Endodermal cell (in vitro differentiated cells): ENCODE measurements at regions not wholly inside any gene's neighbourhood (a gene's known extent, or its start where the extent isn't known, plus 50 kb on each side); places are given as distances from the start of the nearest gene placed in this dataset.

Source experiments
- DNase-seq: peaks from one replicate; pipeline ENCODE4 v3.0.0-alpha.2; 2017
- H3K27ac ChIP-seq: 2 replicates; pipeline ENCODE4 v1.5.1; 2013; ENCODE audit warnings: mild to moderate bottlenecking, low read depth, low read length, moderate library complexity
- H3K27me3 ChIP-seq: 2 replicates; pipeline ENCODE4 v1.6.1; 2013; ENCODE audit warnings: mild to moderate bottlenecking, low read length, moderate library complexity; ENCODE audit not compliant: insufficient read depth, control insufficient read depth, poor library complexity, severe bottlenecking
- H3K36me3 ChIP-seq: 2 replicates; pipeline ENCODE4 v1.7.0; 2013; ENCODE audit warnings: mild to moderate bottlenecking, low read length, moderate library complexity; ENCODE audit not compliant: control insufficient read depth, insufficient read depth
- H3K4me1 ChIP-seq: one replicate; pipeline ENCODE4 v1.7.0; 2013; ENCODE audit warnings: low read length; ENCODE audit not compliant: control insufficient read depth, insufficient read depth
- H3K4me3 ChIP-seq: 2 replicates; pipeline ENCODE4 v1.5.1; 2013; ENCODE audit warnings: mild to moderate bottlenecking, low read length, moderate library complexity
- H3K9ac ChIP-seq: 2 replicates; pipeline ENCODE4 v1.6.1; 2013; ENCODE audit warnings: mild to moderate bottlenecking, low read length, moderate library complexity; ENCODE audit not compliant: poor library complexity, severe bottlenecking; ENCODE audit errors: extremely low read depth
- H3K9me3 ChIP-seq: 2 replicates; pipeline ENCODE4 v1.6.1; 2013; ENCODE audit warnings: mild to moderate bottlenecking, low read length, moderate library complexity; ENCODE audit not compliant: control insufficient read depth
- H3K27ac Mint-ChIP-seq: 2 replicates; pipeline ENCODE4 v1.8.0; 2020; ENCODE audit warnings: mixed read lengths
- H3K27me3 Mint-ChIP-seq: 2 replicates; pipeline ENCODE4 v1.8.0; 2021; ENCODE audit warnings: mild to moderate bottlenecking, mixed read lengths; ENCODE audit not compliant: insufficient read depth
- H3K36me3 Mint-ChIP-seq: 2 replicates; pipeline ENCODE4 v1.8.0; 2020; ENCODE audit warnings: low read depth, mixed read lengths
- H3K4me1 Mint-ChIP-seq: 2 replicates; pipeline ENCODE4 v1.8.0; 2020; ENCODE audit warnings: mixed read lengths
- H3K4me3 Mint-ChIP-seq: 2 replicates; pipeline ENCODE4 v1.8.0; 2020; ENCODE audit warnings: mild to moderate bottlenecking, moderate library complexity, mixed read lengths
- H3K9me3 Mint-ChIP-seq: 2 replicates; pipeline ENCODE4 v1.8.0; 2020; ENCODE audit warnings: mild to moderate bottlenecking, mixed read lengths
- WGBS, 2 experiments: methylation state at CpG; one replicate each; pipeline versions ENCODE4 v1.1.5 to v1.1.7; 2013; ENCODE audit warnings: missing lambda C conversion rate in 2 of 2, mixed read lengths in 1 of 2; ENCODE audit not compliant: insufficient coverage in 1 of 2, insufficient read length in 1 of 2; 5-methylcytosine and 5-hydroxymethylcytosine counted together
- TF ChIP-seq, protein P1 (sequence below): fragments of 200-600 bp; sonication (generic); conservative IDR thresholded peaks from 2 replicates; pipeline ENCODE4 v1.5.0; 2021; ENCODE audit warnings: antibody characterized with exemption, mild to moderate bottlenecking

- H3K4me3 Mint-ChIP-seq: no peak overlapping the region
- peaks cover 10% of the 10 kb centered on the region for H3K9me3 ChIP-seq
- H3K27ac Mint-ChIP-seq: no peak overlapping the region
- no peaks in the 10 kb centered on the region for H3K9me3 Mint-ChIP-seq
- no peak overlapping the region for H3K9ac ChIP-seq
- H3K36me3 ChIP-seq: no peaks in the 10 kb centered on the region
- no peak overlapping the region for H3K4me3 ChIP-seq
- no peaks in the 10 kb centered on the region for H3K4me1 Mint-ChIP-seq
- no peaks in the 10 kb centered on the region for H3K36me3 Mint-ChIP-seq
- DNase-seq: no peak
- TF ChIP-seq, protein P1, sequence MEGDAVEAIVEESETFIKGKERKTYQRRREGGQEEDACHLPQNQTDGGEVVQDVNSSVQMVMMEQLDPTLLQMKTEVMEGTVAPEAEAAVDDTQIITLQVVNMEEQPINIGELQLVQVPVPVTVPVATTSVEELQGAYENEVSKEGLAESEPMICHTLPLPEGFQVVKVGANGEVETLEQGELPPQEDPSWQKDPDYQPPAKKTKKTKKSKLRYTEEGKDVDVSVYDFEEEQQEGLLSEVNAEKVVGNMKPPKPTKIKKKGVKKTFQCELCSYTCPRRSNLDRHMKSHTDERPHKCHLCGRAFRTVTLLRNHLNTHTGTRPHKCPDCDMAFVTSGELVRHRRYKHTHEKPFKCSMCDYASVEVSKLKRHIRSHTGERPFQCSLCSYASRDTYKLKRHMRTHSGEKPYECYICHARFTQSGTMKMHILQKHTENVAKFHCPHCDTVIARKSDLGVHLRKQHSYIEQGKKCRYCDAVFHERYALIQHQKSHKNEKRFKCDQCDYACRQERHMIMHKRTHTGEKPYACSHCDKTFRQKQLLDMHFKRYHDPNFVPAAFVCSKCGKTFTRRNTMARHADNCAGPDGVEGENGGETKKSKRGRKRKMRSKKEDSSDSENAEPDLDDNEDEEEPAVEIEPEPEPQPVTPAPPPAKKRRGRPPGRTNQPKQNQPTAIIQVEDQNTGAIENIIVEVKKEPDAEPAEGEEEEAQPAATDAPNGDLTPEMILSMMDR: no peak
- H3K27me3 Mint-ChIP-seq: peaks cover 6% of the 10 kb centered on the region
- H3K4me1 ChIP-seq: no peaks in the 10 kb centered on the region
- 83 to 86% methylated on average over 13 to 21 of the region's 21 CpGs for WGBS, 2 experiments
- H3K27me3 ChIP-seq: peaks cover 4% of the 10 kb centered on the region
- H3K27ac ChIP-seq: no peak overlapping the region
These were observed 249.7 kb upstream of the C16orf82 start for GRCh38 chr16:26816885-26817571.

DNA sequence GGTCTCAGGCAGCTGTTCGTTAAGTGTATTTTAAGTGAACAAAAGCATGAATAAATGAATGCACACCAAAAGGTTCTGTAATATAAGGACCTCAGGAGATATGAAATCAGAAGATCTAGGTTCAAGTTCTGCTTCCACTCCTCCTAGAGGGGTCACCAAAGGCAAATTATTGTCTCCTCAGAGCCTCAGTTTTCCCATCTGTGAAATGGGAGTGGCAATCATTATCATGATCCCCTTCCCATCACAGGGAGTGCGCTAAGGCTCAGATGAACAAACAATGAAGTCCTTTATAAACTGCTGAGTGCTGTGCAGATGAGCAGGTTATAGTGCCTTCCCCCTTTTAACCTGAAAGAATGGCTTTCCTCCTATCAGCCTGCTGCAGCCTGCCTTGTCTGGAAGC, 248.3 kb upstream of the C16orf82 start:
- Mint-ChIP-seq H3K27me3 (peaks cover 6% of the 10 kb centered on the region), H3K36me3 (no peaks in the 10 kb centered on the region), H3K9me3 (no peaks in the 10 kb centered on the region), H3K27ac (no peak overlapping the region), H3K4me3 (no peak overlapping the region), H3K4me1 (no peaks in the 10 kb centered on the region)
- H3K9ac ChIP-seq: no peak overlapping the region
- WGBS, 2 experiments: 91 to 100% methylated on average over 2 of the region's 2 CpGs
- H3K36me3 ChIP-seq: no peaks in the 10 kb centered on the region
- no peak overlapping the region for H3K27ac ChIP-seq
- H3K4me3 ChIP-seq: no peak overlapping the region
- H3K4me1 ChIP-seq: no peaks in the 10 kb centered on the region
- peaks cover 4% of the 10 kb centered on the region for H3K27me3 ChIP-seq
- no peak for DNase-seq
- TF ChIP-seq, protein P1: no peak
- peaks cover 2% of the 10 kb centered on the region for H3K9me3 ChIP-seq

DNA sequence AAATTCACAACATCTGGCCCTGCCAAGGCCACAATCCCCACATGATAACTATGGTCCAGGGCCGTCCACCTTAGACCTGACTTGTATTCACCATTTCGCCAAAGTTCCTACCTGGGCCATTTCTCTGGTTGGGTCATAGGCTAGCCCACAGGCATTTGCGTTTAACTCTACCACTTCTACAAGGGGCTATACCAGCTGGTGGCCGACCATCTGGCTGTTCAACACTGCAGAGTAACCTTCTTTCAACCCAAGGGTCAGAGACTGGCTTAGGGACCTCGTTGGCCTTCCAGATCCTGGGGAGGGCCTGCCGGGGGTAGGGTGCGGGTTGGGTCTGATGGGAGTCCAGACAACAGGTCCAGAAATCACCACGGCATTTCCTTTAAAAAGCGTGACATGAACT, 242.3 kb upstream of the C16orf82 start:
- no peaks in the 10 kb centered on the region for H3K36me3 Mint-ChIP-seq
- no peak overlapping the region for H3K9ac ChIP-seq
- H3K4me3 Mint-ChIP-seq: no peak overlapping the region
- no peak for DNase-seq
- H3K9me3 Mint-ChIP-seq: no peaks in the 10 kb centered on the region
- H3K27me3 ChIP-seq: peaks cover under 1% of the 10 kb centered on the region
- H3K36me3 ChIP-seq: no peaks in the 10 kb centered on the region
- no peak overlapping the region for H3K27ac ChIP-seq
- no peak overlapping the region for H3K4me3 ChIP-seq
- peaks cover 6% of the 10 kb centered on the region for H3K27me3 Mint-ChIP-seq
- no peak overlapping the region for H3K27ac Mint-ChIP-seq
- H3K4me1 Mint-ChIP-seq: no peaks in the 10 kb centered on the region
- H3K4me1 ChIP-seq: no peaks in the 10 kb centered on the region
- 85 to 94% methylated on average over 6 to 9 of the region's 9 CpGs for WGBS, 2 experiments
- TF ChIP-seq, protein P1: no peak
- no peaks in the 10 kb centered on the region for H3K9me3 ChIP-seq
